ENCODE measurements at regions not wholly inside any gene's neighbourhood (a gene's known extent, or its start where the extent isn't known, plus 50 kb on each side); places are given as distances from the start of the nearest gene placed in this dataset.
A peak's percentile ranks its signal among the peaks of the same experiment; 100 is the strongest.
"Not testable (repeated sequence)": the region's sequence is repeated elsewhere in the genome, so short reads cannot be mapped to it uniquely, and the experiment has no call there.

DNA sequence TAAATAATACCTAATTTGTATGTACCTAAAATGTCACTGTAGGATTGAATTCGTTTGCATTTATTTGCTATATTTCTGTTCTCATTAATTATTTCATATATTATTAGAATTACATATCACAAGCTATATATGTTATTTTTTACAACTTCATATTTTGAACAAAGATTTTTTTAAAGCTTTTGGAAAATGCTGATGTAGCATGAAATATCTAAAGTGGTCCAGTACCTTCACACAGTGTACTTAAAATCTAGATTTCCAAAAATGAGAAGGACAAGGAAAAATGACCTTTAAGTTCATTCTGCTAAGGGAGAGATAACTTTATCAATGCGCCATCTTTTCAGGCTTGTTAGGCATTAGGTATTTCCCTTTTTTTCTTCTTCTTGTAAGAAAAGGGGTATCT, 71.8 kb downstream of the LARP7 start:
- Histone ChIP-seq H3K9me3 (ENCODE audit: control insufficient read depth, low read length) (no peaks in the 10 kb centered on the region), H3K4me3 (ENCODE audit: extremely low read depth, insufficient read depth, low read length, poor library complexity, severe bottlenecking) (no peak overlapping the region), H3K36me3 (ENCODE audit: control insufficient read depth, insufficient read depth, low read length) (peaks cover 7% of the 10 kb centered on the region), H3K4me1 (ENCODE audit: control insufficient read depth, insufficient read depth, low read length, poor library complexity, severe bottlenecking) (peaks cover 13% of the 10 kb centered on the region), H3K27ac (ENCODE audit: low read depth, low read length, severe bottlenecking) (no peak overlapping the region)
- no CpG with 5 or more reads among the region's 2 CpGs for WGBS, 2 experiments (ENCODE audit: insufficient coverage in 2 of 2)

DNA sequence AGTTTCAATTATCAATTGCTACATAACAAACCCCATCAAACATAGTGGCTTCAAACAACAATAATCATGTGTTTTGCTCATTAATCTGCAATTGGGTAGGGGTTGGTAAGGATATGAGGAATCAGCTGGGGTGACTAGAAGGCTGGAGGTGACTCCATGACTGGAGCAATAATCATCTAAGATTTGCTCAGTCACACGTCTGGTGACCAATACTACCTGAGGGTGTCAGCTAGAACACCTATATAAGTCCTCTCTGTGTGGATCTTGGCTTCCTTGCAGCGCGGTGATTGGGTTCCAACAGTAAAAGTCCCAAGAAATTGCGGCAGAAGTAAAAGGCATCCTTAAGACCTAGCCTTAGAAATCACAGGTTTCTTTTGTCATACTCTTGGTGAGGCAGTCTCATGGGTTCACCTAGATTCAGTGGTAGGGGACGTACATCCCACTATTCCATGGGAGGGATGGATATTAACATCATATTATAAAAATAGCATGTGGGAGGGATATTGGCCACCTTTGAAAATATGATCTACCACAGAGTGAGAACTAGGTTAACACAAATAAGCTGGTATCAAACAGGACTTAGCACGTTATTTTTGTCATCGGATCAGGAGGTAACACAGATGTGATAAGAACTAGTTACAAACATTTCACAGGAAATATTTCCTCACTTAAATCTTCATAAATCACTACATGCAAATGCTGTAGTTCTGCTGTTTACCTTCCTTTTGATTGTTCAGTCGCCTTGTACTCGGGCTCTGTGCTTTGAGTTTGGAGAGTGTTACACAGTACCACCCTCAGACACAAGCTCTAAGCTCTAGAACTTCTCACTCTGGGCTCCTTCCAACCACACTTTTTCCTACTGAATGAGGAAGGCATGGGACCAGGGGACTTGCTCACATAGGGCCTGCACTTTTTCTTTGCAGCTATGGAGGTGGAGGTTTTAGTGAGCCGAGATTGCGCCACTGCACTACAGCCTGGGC, 78.3 kb downstream of the LARP7 start:
- no peak overlapping the region for H3K27ac ChIP-seq (ENCODE audit: low read depth, low read length, severe bottlenecking)
- WGBS, 2 experiments (ENCODE audit: insufficient coverage in 2 of 2): 92 to 98% methylated on average over 6 to 7 of the region's 11 CpGs
- no peaks in the 10 kb centered on the region for H3K4me1 ChIP-seq (ENCODE audit: control insufficient read depth, insufficient read depth, low read length, poor library complexity, severe bottlenecking)
- no peaks in the 10 kb centered on the region for H3K9me3 ChIP-seq (ENCODE audit: control insufficient read depth, low read length)
- H3K4me3 ChIP-seq (ENCODE audit: extremely low read depth, insufficient read depth, low read length, poor library complexity, severe bottlenecking): no peak overlapping the region
- H3K36me3 ChIP-seq (ENCODE audit: control insufficient read depth, insufficient read depth, low read length): peaks cover 9% of the 10 kb centered on the region

DNA sequence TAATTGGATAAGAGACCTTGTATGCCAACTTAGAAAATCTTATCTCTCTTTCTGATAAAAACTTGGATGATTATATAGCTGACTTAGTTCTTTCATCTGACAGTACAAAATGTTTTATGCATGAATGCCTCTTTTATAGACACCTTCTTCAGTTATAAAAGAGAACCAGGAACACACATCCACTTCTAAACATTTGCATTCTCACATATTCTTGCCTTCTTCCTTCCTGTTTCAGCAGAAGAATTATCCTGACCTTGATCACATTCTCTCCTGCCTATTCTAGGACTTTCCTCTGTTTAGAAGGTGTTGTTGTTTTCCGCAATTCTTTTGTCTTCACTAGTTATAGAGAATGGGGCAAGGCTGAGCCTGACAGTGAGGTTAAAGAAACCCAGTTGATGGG, 80.9 kb downstream of the LARP7 start:
- Histone ChIP-seq H3K36me3 (ENCODE audit: control insufficient read depth, insufficient read depth, low read length) (peaks cover 9% of the 10 kb centered on the region), H3K27ac (ENCODE audit: low read depth, low read length, severe bottlenecking) (no peak overlapping the region), H3K9me3 (ENCODE audit: control insufficient read depth, low read length) (no peaks in the 10 kb centered on the region), H3K4me3 (ENCODE audit: extremely low read depth, insufficient read depth, low read length, poor library complexity, severe bottlenecking) (no peak overlapping the region), H3K4me1 (ENCODE audit: control insufficient read depth, insufficient read depth, low read length, poor library complexity, severe bottlenecking) (no peaks in the 10 kb centered on the region)
- WGBS, 2 experiments (ENCODE audit: insufficient coverage in 2 of 2): no CpG with 5 or more reads among the region's 1 CpG

DNA sequence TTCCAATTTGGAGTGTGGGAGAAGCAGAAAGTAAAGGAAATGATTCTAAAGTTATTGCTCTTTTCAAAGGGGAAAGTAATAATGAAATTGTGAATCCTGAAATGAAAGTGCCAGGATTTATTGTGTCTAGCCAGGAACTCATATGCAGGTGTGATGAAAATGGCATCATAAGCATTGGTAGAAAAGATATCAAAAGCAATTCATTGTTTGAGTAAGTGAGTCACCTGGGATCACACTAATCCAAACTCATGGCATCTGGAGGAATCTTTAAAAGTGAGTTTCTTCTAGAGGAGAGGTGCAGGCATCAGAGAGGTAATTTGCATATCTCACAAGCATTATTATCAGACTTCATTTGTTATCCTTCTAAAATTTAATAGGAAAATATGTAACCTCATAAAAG, 84.7 kb downstream of the LARP7 start:
- H3K36me3 ChIP-seq (ENCODE audit: control insufficient read depth, insufficient read depth, low read length): no peaks in the 10 kb centered on the region

DNA sequence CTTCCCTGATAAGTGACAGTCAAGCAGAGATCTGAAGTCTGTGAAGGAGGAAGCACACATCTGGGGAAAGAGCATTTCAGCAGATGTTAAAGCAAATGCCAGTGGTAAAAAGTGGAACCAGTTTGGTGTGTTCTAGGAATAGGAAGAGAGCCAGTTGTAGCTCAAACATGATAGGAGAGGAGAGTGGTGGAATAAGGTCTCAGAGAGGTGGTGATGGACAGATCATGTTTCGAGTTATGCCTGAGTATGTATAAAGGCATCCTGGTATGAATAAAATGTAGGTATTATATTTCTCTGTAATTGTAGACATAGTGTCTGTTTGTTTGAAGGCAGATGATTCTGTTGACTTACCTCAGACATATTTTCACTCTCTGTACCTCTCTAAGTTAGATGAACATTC, 89.1 kb downstream of the LARP7 start:
- Histone ChIP-seq H3K4me1 (ENCODE audit: control insufficient read depth, insufficient read depth, low read length, poor library complexity, severe bottlenecking) (no peaks in the 10 kb centered on the region), H3K36me3 (ENCODE audit: control insufficient read depth, insufficient read depth, low read length) (no peaks in the 10 kb centered on the region), H3K9me3 (ENCODE audit: control insufficient read depth, low read length) (no peaks in the 10 kb centered on the region), H3K4me3 (ENCODE audit: extremely low read depth, insufficient read depth, low read length, poor library complexity, severe bottlenecking) (no peak overlapping the region), H3K27ac (ENCODE audit: low read depth, low read length, severe bottlenecking) (no peak overlapping the region)
- 92 to 100% methylated on average over 1 of the region's 1 CpG for WGBS, 2 experiments (ENCODE audit: insufficient coverage in 2 of 2)

More for the DNA sequence above, 84.7 kb downstream of the LARP7 start:
- Histone ChIP-seq H3K4me1 (ENCODE audit: control insufficient read depth, insufficient read depth, low read length, poor library complexity, severe bottlenecking) (no peaks in the 10 kb centered on the region), H3K27ac (ENCODE audit: low read depth, low read length, severe bottlenecking) (no peak overlapping the region), H3K4me3 (ENCODE audit: extremely low read depth, insufficient read depth, low read length, poor library complexity, severe bottlenecking) (no peak overlapping the region), H3K9me3 (ENCODE audit: control insufficient read depth, low read length) (no peaks in the 10 kb centered on the region)

DNA sequence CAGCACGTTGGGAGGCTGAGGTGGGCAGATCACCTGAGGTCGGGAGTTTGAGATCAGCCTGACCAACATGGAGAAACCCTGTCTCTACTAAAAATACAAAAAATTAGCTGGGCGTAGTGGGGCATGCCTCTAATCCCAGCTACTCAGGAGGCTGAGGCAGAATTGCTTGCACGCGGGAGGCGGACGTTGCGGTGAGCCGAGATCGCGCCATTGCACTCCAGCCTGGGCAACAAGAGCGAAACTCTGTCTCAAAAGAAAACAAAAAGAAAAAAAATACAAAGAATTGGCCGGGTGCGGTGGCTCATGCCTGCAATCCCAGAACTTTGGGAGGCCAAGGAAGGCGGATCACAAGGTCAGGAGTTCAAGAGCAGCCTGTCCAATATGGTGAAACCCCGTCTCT, 90.8 kb downstream of the LARP7 start:
- H3K4me1 ChIP-seq (ENCODE audit: control insufficient read depth, insufficient read depth, low read length, poor library complexity, severe bottlenecking); H3K9me3 ChIP-seq (ENCODE audit: control insufficient read depth, low read length); H3K4me3 ChIP-seq (ENCODE audit: extremely low read depth, insufficient read depth, low read length, poor library complexity, severe bottlenecking); H3K36me3 ChIP-seq (ENCODE audit: control insufficient read depth, insufficient read depth, low read length); H3K27ac ChIP-seq (ENCODE audit: low read depth, low read length, severe bottlenecking): not testable (repeated sequence)
- 91 to 97% methylated on average over 15 of the region's 16 CpGs for WGBS, 2 experiments (ENCODE audit: insufficient coverage in 2 of 2)

DNA sequence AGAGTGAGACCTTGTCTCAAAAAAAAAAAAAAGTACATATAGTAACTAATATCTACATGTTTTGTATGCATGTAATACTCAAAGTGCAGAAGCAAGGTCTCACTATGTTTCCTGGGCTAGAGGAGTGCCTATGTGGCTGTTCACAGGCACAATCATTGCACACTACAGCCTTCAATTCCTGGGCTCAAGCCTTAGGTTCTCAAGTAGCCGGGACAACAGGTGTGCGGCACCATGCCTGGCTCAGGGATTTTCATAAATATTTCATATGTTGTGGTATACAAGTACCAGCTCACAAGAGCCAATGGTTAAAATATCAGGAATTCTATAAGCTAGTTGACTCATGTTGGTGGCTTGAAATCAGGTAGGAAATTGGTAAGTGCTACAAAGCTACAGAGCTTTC, 94.8 kb downstream of the LARP7 start:
- Histone ChIP-seq H3K4me3 (ENCODE audit: extremely low read depth, insufficient read depth, low read length, poor library complexity, severe bottlenecking) (no peak overlapping the region), H3K36me3 (ENCODE audit: control insufficient read depth, insufficient read depth, low read length) (no peaks in the 10 kb centered on the region), H3K4me1 (ENCODE audit: control insufficient read depth, insufficient read depth, low read length, poor library complexity, severe bottlenecking) (no peaks in the 10 kb centered on the region), H3K27ac (ENCODE audit: low read depth, low read length, severe bottlenecking) (no peak overlapping the region), H3K9me3 (ENCODE audit: control insufficient read depth, low read length) (no peaks in the 10 kb centered on the region)
- WGBS, 2 experiments (ENCODE audit: insufficient coverage in 2 of 2): 94% methylated on average over 2 of the region's 2 CpGs; no CpG with 5 or more reads in 1 of the 2 experiments

DNA sequence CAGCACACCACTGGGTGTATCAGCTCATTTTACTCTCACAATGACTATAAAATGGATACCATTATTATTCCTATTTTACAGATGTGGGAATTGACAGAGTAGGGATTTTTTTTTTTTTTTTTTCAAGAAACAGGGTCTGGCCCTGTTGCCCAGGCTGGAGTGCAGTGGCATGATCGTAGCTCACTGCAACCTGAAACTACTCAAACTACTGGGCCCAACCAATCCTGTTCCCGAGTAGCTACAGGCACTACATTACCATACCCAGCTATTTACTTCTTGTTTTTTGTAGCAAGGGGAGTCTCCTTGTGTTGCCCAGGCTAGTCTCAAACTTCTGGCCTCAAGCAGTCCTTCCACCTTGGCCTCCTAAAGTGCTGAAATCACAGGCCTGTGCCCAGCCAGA, 95.2 kb downstream of the LARP7 start:
- no peak overlapping the region for H3K27ac ChIP-seq (ENCODE audit: low read depth, low read length, severe bottlenecking)
- H3K4me3 ChIP-seq (ENCODE audit: extremely low read depth, insufficient read depth, low read length, poor library complexity, severe bottlenecking): no peak overlapping the region

DNA sequence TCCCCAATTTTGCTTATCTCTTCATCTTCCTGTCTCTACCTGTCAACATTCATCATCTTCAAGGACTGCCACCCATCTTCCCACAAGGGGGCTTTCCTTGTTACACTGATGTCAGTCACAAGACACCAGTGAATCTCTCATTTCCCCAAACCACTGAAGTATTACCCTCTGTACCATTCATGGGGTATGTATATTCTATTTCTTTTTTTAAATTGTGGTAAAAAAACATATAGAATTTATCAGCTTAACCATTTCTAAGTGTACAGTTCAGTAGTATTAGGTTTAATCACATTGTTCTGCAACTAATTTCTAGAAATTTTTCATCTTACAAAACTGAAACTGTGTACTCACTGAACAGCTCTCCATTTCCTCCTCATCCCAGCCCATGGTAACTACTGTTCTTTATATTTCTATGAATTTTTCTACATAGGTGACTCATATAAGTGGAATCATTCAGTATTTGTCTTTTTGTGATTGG, 98.6 kb downstream of the LARP7 start:
- Histone ChIP-seq H3K4me3 (ENCODE audit: extremely low read depth, insufficient read depth, low read length, poor library complexity, severe bottlenecking) (no peak overlapping the region), H3K36me3 (ENCODE audit: control insufficient read depth, insufficient read depth, low read length) (no peaks in the 10 kb centered on the region), H3K4me1 (ENCODE audit: control insufficient read depth, insufficient read depth, low read length, poor library complexity, severe bottlenecking) (peaks cover 10% of the 10 kb centered on the region), H3K27ac (ENCODE audit: low read depth, low read length, severe bottlenecking) (no peak overlapping the region), H3K9me3 (ENCODE audit: control insufficient read depth, low read length) (no peaks in the 10 kb centered on the region)

More for the DNA sequence above, 95.2 kb downstream of the LARP7 start:
- WGBS, 2 experiments (ENCODE audit: insufficient coverage in 2 of 2): 80 to 83% methylated on average over 1 to 2 of the region's 2 CpGs
- Histone ChIP-seq H3K36me3 (ENCODE audit: control insufficient read depth, insufficient read depth, low read length) (no peaks in the 10 kb centered on the region), H3K9me3 (ENCODE audit: control insufficient read depth, low read length) (no peaks in the 10 kb centered on the region), H3K4me1 (ENCODE audit: control insufficient read depth, insufficient read depth, low read length, poor library complexity, severe bottlenecking) (no peaks in the 10 kb centered on the region)

DNA sequence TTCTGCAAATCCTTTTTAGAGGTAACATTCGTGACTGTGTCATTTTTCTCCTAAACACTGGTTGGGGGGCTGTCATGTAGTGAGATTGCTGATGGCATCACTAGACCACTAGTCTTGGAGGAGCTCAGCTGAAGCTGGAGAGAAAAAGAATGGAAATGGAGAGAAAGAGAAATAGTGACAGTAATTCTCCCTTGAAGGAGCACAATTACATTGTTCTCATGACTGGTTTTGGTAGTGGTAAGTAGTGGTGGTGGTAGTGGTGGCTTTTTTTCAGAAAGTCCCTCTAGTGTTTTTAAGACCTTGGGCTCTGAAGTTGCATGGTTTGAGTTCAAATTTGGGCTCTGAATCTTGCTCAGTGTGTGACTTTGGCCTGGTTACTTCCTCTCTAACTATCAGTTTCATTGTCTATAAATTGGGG, 99.8 kb downstream of the LARP7 start:
- WGBS, 2 experiments (ENCODE audit: insufficient coverage in 2 of 2): 89 to 100% methylated on average over 1 of the region's 1 CpG
- Histone ChIP-seq H3K9me3 (ENCODE audit: control insufficient read depth, low read length) (no peaks in the 10 kb centered on the region), H3K4me3 (ENCODE audit: extremely low read depth, insufficient read depth, low read length, poor library complexity, severe bottlenecking) (no peak overlapping the region), H3K27ac (ENCODE audit: low read depth, low read length, severe bottlenecking) (no peak overlapping the region), H3K4me1 (ENCODE audit: control insufficient read depth, insufficient read depth, low read length, poor library complexity, severe bottlenecking) (peaks cover 15% of the 10 kb centered on the region), H3K36me3 (ENCODE audit: control insufficient read depth, insufficient read depth, low read length) (no peaks in the 10 kb centered on the region)

DNA sequence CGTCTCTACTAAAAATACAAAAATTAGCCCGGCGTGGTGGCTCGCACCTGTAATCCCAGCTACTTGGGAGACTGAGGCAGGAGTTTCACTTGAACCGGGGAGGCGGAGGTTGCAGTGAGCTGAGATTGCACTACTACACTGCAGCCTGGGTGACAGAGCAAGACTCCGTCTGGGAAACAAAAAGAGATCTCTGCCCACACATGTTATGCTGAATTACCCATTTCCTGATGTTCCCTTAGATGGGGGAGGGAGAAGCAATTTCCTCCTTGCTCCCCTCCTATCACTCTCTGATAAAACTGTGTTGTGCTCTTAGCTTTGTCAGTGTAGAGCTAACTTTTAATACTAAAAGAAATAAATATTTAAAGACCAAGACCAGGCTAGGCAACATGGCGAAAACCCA, 102.5 kb downstream of the LARP7 start:
- H3K4me1 ChIP-seq (ENCODE audit: control insufficient read depth, insufficient read depth, low read length, poor library complexity, severe bottlenecking): peaks cover 21% of the 10 kb centered on the region
- H3K36me3 ChIP-seq (ENCODE audit: control insufficient read depth, insufficient read depth, low read length): no peaks in the 10 kb centered on the region
- peak overlapping the region; percentile 23 for H3K27ac ChIP-seq (ENCODE audit: low read depth, low read length, severe bottlenecking)
- WGBS, 2 experiments (ENCODE audit: insufficient coverage in 2 of 2): 100% methylated on average over 6 of the region's 8 CpGs
- no peaks in the 10 kb centered on the region for H3K9me3 ChIP-seq (ENCODE audit: control insufficient read depth, low read length)
- no peak overlapping the region for H3K4me3 ChIP-seq (ENCODE audit: extremely low read depth, insufficient read depth, low read length, poor library complexity, severe bottlenecking)

All from mesodermal cell (in vitro differentiated cells).